ENCODE measurements at regions not wholly inside any gene's neighbourhood (a gene's known extent, or its start where the extent isn't known, plus 50 kb on each side); places are given as distances from the start of the nearest gene placed in this dataset.

DNA sequence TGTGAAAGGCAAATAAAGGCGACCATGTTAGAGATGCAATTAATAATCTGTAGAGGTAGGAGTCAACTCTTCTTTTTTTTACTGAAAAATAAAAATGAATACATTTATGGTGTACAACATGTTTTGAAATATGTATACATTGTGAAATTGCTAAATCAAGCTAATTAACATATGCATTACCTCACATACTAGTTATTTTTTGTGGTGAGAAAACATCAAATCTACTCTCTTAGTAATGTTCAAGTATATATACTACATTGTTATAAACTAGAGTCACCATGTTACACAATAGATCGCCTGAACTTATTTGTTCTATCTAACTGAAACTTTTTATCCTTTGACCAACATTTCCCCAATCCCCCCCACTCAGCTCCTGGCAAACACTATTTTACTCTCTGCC, 143.2 kb downstream of the POU4F1 start:
- TF ChIP-seq, protein P1, sequence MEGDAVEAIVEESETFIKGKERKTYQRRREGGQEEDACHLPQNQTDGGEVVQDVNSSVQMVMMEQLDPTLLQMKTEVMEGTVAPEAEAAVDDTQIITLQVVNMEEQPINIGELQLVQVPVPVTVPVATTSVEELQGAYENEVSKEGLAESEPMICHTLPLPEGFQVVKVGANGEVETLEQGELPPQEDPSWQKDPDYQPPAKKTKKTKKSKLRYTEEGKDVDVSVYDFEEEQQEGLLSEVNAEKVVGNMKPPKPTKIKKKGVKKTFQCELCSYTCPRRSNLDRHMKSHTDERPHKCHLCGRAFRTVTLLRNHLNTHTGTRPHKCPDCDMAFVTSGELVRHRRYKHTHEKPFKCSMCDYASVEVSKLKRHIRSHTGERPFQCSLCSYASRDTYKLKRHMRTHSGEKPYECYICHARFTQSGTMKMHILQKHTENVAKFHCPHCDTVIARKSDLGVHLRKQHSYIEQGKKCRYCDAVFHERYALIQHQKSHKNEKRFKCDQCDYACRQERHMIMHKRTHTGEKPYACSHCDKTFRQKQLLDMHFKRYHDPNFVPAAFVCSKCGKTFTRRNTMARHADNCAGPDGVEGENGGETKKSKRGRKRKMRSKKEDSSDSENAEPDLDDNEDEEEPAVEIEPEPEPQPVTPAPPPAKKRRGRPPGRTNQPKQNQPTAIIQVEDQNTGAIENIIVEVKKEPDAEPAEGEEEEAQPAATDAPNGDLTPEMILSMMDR (IDR thresholded peaks at IDR 0.05; ENCODE audit: extremely low read depth in 1 of 2, insufficient read depth in 1 of 2, low read depth in 1 of 2, low read length in 2 of 2) = no peak
- no peak for TF ChIP-seq POLR2A (IDR thresholded peaks at IDR 0.05; ENCODE audit: low read depth, low read length)
- no peak for TF ChIP-seq FOS (IDR thresholded peaks at IDR 0.05; ENCODE audit: borderline replicate concordance, insufficient read depth, low read length)
- TF ChIP-seq JUN (IDR thresholded peaks at IDR 0.05; ENCODE audit: borderline replicate concordance, insufficient read depth, insufficient read length, low read depth) = no peak
- no peak for TF ChIP-seq POLR2AphosphoS5 (IDR thresholded peaks at IDR 0.05; ENCODE audit: insufficient read depth, low read depth, low read length)
- TF ChIP-seq EZH2 (IDR thresholded peaks at IDR 0.05; ENCODE audit: borderline replicate concordance, low read depth, low read length, severe bottlenecking) = no peak
- TF ChIP-seq MYC (IDR thresholded peaks at IDR 0.05; ENCODE audit: low read depth, low read length) = no peak
- TF ChIP-seq, protein P2, sequence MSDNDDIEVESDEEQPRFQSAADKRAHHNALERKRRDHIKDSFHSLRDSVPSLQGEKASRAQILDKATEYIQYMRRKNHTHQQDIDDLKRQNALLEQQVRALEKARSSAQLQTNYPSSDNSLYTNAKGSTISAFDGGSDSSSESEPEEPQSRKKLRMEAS (IDR thresholded peaks at IDR 0.05; ENCODE audit: insufficient read depth, insufficient read length) = no peak
